Ishikawa (cell line): ENCODE measurements at regions not wholly inside any gene's neighbourhood (a gene's known extent, or its start where the extent isn't known, plus 50 kb on each side); places are given as distances from the start of the nearest gene placed in this dataset.

Experiments used
- EGR1 ChIP-seq: IDR thresholded peaks from 2 replicates; pipeline ENCODE4 v1.6.1; 2012
- FOXM1 ChIP-seq: IDR thresholded peaks from 2 replicates; pipeline ENCODE4 v1.6.1; 2012; ENCODE audit warnings: low read depth, borderline replicate concordance
- MAX ChIP-seq: IDR thresholded peaks from 2 replicates; pipeline ENCODE4 v1.6.1; 2012
- USF1 ChIP-seq: IDR thresholded peaks from 2 replicates; pipeline ENCODE4 v1.6.1; 2012
- ZBTB7A ChIP-seq: IDR thresholded peaks from 2 replicates; pipeline ENCODE4 v1.6.1; 2012; ENCODE audit warnings: low read depth

- TF ChIP-seq USF1 (no peak), ZBTB7A (no peak), FOXM1 (no peak), EGR1 (no peak), MAX (no peak)
These were observed 75.1 kb upstream of the IER5L start for GRCh38 chr9:129252937-129253802.
